Dendritic cell treated with granulocyte-macrophage colony-stimulating factor and Interleukin-4, amounts not matched to agents 40 ng/mL and 50 ng/mL, for 4 days (primary cell): ENCODE measurements at regions not wholly inside any gene's neighbourhood (a gene's known extent, or its start where the extent isn't known, plus 50 kb on each side); places are given as distances from the start of the nearest gene placed in this dataset.

Experiments
- H3K27ac Mint-ChIP-seq: one replicate; pipeline ENCODE4 v1.8.0; 2022; ENCODE audit warnings: mild to moderate bottlenecking, mixed read lengths
- H3K27me3 Mint-ChIP-seq: one replicate; pipeline ENCODE4 v1.8.0; 2022; ENCODE audit warnings: mild to moderate bottlenecking, mixed read lengths
- H3K36me3 Mint-ChIP-seq: one replicate; pipeline ENCODE4 v1.8.0; 2022; ENCODE audit warnings: low read depth, mixed read lengths
- H3K4me1 Mint-ChIP-seq: one replicate; pipeline ENCODE4 v1.8.0; 2022; ENCODE audit warnings: low read depth, mixed read lengths
- H3K4me3 Mint-ChIP-seq: one replicate; pipeline ENCODE4 v1.8.0; 2022; ENCODE audit warnings: mild to moderate bottlenecking, moderate library complexity, mixed read lengths
- H3K9me3 Mint-ChIP-seq: one replicate; pipeline ENCODE4 v1.8.0; 2022; ENCODE audit warnings: mixed read lengths
- intact Hi-C: fragments of 100-400 bp; cut with micrococcal nuclease; formaldehyde crosslinking; loops from one replicate; pipeline ENCODE4 v1.15.0; 2022

DNA sequence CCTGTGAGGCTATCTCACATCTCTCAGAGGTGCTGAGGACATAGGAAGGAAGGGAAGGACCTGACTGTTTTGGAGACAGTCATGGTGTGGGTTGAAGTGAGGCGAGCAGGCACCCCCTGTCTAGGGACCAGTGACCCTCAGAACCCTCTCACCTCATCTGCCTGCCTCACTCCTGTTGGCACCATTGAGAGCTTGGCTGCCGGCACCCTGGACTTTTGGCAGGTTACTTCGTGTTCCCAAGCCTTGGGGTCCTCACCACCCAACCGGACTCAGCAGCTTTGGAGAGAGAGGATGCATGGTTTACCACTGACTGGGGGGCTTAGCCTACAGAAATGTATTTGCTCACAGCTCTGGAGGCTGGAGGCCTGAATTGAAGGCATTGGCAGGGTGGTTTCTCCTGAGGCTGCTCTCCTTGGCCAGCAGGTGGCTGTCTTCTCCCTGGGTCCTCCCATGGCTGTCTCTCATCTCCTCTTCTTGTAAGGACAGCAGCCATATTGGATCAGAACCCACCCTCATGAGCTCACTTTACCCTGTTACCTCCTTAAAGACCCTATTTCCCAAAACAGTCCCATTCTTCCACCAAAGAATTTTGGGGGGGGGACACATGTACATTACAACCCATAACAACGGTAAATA is 142.0 kb downstream of the TSN start:
- Mint-ChIP-seq H3K27me3 (no peaks in the 10 kb centered on the region), H3K36me3 (no peaks in the 10 kb centered on the region), H3K9me3 (no peaks in the 10 kb centered on the region), H3K4me1 (no peaks in the 10 kb centered on the region), H3K27ac (no peak overlapping the region), H3K4me3 (no peak overlapping the region)
- intact Hi-C loops = no loop called here

DNA sequence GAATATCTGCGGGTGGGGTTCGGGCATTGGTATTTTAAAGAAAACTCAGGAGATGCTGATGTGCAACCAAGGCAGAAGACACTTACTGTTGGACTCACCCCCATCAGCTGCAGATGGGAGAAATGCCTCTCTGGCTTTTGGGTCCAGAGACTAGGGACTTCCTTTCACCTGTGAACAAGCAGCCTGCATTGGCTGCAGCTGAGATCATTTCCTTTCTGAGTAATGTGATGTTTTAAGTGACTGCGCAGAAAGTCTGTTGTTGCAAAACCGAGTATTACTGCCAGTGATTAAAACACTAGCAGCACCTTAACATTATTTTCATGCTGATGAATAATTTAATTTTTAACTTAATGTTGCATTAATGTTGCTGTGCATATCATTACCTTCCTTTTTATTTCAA is 143.0 kb downstream of the TSN start:
- H3K4me1 Mint-ChIP-seq = no peaks in the 10 kb centered on the region
- intact Hi-C loops = no loop called here
- H3K36me3 Mint-ChIP-seq = no peaks in the 10 kb centered on the region
- H3K4me3 Mint-ChIP-seq = no peak overlapping the region
- no peaks in the 10 kb centered on the region for H3K27me3 Mint-ChIP-seq
- H3K9me3 Mint-ChIP-seq = no peaks in the 10 kb centered on the region
- no peak overlapping the region for H3K27ac Mint-ChIP-seq

DNA sequence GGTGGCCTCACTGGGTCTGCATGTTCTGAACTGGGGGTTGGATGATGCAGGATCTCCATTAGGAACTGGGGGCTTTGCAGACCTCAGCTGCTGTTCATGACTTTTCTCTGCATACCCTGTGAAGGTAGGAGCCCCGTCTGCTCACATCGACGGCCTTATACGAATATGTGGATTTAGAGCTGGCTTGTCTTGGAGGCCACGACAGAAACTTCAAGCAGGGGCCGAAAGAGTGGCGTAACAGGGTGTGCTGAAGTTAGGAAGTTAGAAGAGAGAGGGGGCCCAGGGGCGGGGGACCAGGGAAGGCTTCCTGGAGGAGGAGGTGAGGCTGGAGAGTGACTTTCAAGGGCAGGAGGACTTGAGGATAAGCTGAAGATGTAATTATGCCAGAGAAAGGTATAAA is 144.9 kb downstream of the TSN start:
- no peaks in the 10 kb centered on the region for H3K9me3 Mint-ChIP-seq
- H3K4me1 Mint-ChIP-seq = no peaks in the 10 kb centered on the region
- intact Hi-C loops = no loop called here
- H3K4me3 Mint-ChIP-seq = no peak overlapping the region
- no peaks in the 10 kb centered on the region for H3K36me3 Mint-ChIP-seq
- H3K27ac Mint-ChIP-seq = no peak overlapping the region
- no peaks in the 10 kb centered on the region for H3K27me3 Mint-ChIP-seq

DNA sequence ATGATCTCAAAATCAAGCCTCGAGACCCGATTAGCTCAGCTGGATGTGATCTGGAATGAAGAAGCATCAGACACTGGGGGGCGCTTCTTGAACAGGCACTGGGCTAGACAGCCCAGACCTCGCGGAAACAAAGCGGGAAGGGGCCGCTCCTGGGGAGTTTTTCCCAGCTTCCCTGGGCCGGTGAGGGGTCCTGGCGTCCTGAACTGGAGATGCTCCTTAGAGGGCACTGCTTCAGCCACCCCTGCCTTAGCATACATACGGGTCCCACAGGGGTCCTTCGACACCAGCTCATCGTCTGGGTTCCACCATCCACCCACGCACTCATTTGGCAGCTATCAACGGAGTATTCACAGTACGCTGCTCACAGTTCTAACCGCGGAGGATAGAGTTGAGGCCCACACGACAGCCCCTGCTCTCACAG is 146.7 kb downstream of the TSN start:
- Mint-ChIP-seq H3K27ac (no peak overlapping the region), H3K9me3 (no peaks in the 10 kb centered on the region), H3K4me3 (no peak overlapping the region), H3K4me1 (no peaks in the 10 kb centered on the region), H3K27me3 (no peaks in the 10 kb centered on the region), H3K36me3 (no peaks in the 10 kb centered on the region)
- intact Hi-C loops = no loop called here

DNA sequence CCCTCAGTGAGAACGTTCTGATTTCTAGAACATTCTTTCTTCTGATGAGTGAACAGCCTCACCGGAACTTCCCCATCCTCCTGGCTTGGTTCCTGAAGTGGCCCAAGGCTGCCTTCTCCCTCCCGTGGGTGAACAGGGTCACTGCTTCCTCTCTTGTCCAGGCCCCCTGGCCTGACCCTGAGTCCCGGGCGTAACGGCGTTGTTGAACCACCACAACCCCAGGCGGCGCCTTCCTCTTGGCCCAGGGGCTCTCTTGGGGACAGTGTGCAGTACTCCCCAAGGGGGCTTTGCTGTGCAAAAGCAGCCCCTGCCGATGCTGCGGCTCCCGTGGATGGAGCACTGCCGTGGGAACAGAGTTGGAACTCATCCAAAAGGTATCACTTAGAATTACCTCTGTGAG is 147.2 kb downstream of the TSN start:
- intact Hi-C loops = no loop called here
- Mint-ChIP-seq H3K27me3 (no peaks in the 10 kb centered on the region), H3K4me3 (no peak overlapping the region), H3K9me3 (no peaks in the 10 kb centered on the region), H3K27ac (no peak overlapping the region), H3K36me3 (no peaks in the 10 kb centered on the region), H3K4me1 (no peaks in the 10 kb centered on the region)

DNA sequence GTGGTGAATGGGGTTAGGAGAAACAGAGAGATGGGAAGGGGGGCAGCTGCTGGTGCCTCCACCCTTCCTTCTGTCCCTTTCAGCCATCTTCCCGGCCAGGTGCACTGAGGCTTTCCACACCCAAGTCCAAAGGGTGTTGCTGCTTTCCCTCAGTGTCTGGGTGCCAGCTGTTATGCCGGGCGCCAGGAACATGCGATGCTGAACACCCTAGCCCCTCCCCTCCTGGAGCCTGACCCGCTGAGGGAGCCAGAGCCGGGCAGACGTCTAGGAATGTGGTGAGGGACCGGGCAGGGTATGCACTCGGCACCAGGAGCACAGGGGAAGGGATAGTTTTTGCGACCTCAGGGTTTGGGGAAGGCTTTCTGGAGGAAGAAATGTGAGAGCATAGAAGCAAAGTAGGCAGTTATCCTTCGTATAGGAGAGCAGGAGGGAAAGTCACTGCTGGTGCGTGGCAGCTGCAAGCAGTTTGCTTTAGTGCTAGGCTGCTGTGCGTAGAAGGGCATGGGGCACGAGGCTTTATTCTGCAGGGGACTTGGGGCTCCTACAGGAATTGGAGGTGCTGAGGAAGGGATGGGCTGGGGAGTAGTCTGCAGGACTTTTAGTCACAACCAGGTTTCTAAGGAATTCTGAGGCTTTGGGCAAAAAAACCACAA is 147.7 kb downstream of the TSN start:
- no peaks in the 10 kb centered on the region for H3K27me3 Mint-ChIP-seq
- no peaks in the 10 kb centered on the region for H3K36me3 Mint-ChIP-seq
- H3K4me3 Mint-ChIP-seq = no peak overlapping the region

DNA sequence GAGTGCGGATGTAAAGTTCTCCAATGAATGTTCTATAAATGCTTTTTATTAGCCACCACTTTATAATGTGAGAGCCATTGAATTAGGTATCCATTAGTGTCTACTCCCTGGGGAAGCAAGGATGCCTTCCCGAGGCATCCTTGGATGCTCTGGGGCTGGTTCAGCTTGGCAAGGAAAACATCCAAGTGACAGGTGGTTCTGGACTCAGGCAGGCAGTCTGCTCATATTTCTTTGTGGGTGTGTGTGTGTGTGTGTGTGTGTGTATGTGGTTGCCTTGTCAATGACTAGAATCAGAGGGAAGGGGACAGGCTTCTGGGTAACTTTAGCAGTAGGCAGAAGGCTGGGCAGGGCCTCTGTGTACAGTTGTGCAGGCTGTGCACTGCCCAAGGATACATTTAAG is 149.2 kb downstream of the TSN start:
- Mint-ChIP-seq H3K4me3 (no peak overlapping the region), H3K9me3 (no peaks in the 10 kb centered on the region), H3K4me1 (no peaks in the 10 kb centered on the region), H3K27ac (no peak overlapping the region), H3K27me3 (no peaks in the 10 kb centered on the region), H3K36me3 (no peaks in the 10 kb centered on the region)
- intact Hi-C loops = no loop called here

More for the DNA sequence above, 147.7 kb downstream of the TSN start:
- intact Hi-C loops = no loop called here
- no peaks in the 10 kb centered on the region for H3K4me1 Mint-ChIP-seq
- no peaks in the 10 kb centered on the region for H3K9me3 Mint-ChIP-seq
- H3K27ac Mint-ChIP-seq = no peak overlapping the region

DNA sequence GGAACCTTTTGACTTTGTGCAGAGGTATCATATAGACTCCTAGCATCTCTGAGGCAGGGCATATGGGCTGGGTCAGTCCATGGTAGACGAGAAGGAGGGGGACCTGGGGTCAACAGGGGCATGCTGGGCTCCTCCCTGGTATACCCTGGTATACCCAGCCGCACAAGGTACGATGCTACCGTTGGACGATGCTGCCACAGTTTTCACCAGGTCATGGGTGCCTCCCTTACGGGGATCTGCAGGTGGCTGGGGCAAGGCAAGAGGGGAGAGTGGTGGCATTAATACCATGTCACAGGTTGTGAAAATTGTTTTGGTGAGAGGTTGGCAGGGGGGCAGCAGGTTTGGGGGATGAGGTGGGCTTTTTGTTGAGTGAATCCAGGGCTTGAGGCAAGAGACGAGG is 149.8 kb downstream of the TSN start:
- intact Hi-C loops = no loop called here
- H3K27ac Mint-ChIP-seq = no peak overlapping the region
- H3K9me3 Mint-ChIP-seq = no peaks in the 10 kb centered on the region
- H3K4me3 Mint-ChIP-seq = no peak overlapping the region
- no peaks in the 10 kb centered on the region for H3K27me3 Mint-ChIP-seq
- no peaks in the 10 kb centered on the region for H3K4me1 Mint-ChIP-seq
- H3K36me3 Mint-ChIP-seq = no peaks in the 10 kb centered on the region

DNA sequence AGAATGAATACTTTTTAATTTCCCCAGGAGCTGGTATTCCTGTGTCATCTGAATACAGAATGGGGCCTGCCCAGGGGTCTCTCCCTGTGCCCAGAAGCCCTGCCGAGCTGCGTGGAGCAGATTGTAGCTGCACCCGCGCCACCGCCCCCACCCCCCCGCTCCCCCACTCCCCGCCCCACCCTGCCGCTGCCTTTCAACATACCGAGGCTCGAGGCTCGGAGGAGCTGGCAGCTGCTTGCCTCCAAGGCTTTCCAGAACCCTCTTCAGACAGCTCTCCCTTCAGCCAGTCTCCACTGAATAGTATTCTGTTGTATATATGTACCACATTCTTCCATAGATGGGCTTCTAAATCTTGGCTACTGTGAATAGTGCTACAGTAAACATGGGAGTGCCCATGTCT is 150.7 kb downstream of the TSN start:
- H3K36me3 Mint-ChIP-seq = no peaks in the 10 kb centered on the region
- H3K4me3 Mint-ChIP-seq = no peak overlapping the region
- intact Hi-C loops = no loop called here
- H3K9me3 Mint-ChIP-seq = no peaks in the 10 kb centered on the region
- no peaks in the 10 kb centered on the region for H3K4me1 Mint-ChIP-seq
- no peaks in the 10 kb centered on the region for H3K27me3 Mint-ChIP-seq
- no peak overlapping the region for H3K27ac Mint-ChIP-seq

DNA sequence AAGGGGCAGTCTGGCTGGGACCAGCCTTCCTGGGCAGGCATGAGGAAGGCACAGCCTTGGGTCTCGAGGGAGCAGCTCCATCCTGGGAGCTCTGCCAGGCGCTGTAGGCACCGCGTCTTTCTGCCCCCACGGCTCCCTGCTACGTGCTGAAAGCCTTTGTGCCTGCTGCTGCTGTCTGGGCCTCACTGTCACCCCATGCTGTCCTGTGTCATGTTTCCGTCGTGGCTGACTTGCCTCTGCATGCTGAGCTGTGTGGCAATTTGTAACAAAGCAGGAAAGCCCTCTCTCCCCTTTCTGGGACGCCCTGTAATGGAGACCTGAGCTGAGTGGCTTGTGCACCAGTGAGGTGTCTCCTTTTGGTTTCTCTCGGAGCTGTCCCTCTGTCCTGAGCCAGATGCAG is 152.5 kb downstream of the TSN start:
- intact Hi-C loops = no loop called here
- no peak overlapping the region for H3K27ac Mint-ChIP-seq
- H3K9me3 Mint-ChIP-seq = no peaks in the 10 kb centered on the region
- H3K4me1 Mint-ChIP-seq = no peaks in the 10 kb centered on the region
- H3K4me3 Mint-ChIP-seq = no peak overlapping the region
- H3K36me3 Mint-ChIP-seq = no peaks in the 10 kb centered on the region
- no peaks in the 10 kb centered on the region for H3K27me3 Mint-ChIP-seq

DNA sequence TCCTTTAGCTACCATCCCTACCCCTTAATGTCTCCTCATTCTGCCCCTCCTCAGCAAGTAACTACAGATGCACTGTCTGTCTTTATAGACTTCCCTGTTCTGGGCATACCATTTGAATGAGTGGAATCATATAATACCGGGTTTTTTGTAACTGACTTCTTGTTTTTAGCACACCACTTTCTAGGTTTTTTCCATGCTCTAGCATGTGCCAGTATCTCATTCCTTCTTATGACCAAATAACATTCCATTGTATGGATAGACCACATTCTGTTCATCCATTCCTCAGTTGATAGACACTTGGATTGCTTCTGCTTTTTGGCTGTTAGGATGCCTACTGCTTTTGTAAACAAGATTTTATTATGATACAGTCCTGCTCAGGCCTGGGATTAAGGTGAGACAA is 154.7 kb downstream of the TSN start:
- H3K36me3 Mint-ChIP-seq = no peaks in the 10 kb centered on the region
- no peak overlapping the region for H3K27ac Mint-ChIP-seq
- H3K9me3 Mint-ChIP-seq = no peaks in the 10 kb centered on the region
- H3K4me3 Mint-ChIP-seq = no peak overlapping the region
- no peaks in the 10 kb centered on the region for H3K27me3 Mint-ChIP-seq
- intact Hi-C loops = no loop called here
- H3K4me1 Mint-ChIP-seq = no peaks in the 10 kb centered on the region

DNA sequence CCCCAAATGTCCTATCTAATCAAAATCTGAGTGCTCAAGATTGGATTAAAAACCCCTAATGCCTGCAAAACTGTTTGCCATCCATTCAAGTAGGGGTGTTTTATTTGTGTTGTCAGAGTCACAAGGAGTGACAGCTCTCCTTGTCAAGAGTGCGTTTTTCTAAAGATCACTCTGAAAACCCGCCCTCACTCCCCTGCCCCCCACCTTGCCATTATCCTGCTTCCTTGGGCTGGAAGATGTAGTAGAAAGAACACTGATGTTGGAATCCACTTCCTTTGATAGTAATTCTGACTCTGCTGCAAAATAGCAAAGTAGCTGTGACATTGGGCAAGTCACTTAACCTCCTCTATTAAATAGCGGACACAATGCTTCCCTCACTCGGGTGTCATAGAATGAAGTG is 155.6 kb downstream of the TSN start:
- no peaks in the 10 kb centered on the region for H3K36me3 Mint-ChIP-seq
- H3K4me1 Mint-ChIP-seq = no peaks in the 10 kb centered on the region
- H3K27me3 Mint-ChIP-seq = no peaks in the 10 kb centered on the region
- intact Hi-C loops = no loop called here
- H3K4me3 Mint-ChIP-seq = no peak overlapping the region
- H3K9me3 Mint-ChIP-seq = no peaks in the 10 kb centered on the region
- H3K27ac Mint-ChIP-seq = no peak overlapping the region

DNA sequence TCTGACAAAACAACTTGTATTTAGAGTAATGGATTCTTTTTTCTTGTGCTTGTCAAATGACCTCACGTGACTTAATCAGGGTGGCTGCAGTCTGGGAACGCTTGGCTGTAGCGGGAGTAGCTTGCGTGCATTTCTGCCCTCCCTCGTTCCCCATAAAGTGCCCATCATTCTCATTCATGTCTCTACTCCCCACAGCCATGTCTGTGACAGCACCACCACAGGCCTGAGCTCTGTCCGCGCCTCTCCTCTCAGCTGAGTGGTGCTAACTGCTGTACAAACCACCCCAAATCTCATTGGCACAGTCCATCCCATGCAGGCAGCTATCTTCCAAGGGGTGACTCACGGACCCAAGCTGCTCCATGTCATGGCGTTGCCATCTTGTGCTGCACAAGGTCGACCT is 161.7 kb downstream of the TSN start:
- intact Hi-C loops = no loop called here
- H3K4me1 Mint-ChIP-seq = no peaks in the 10 kb centered on the region
- H3K4me3 Mint-ChIP-seq = no peak overlapping the region
- H3K9me3 Mint-ChIP-seq = no peaks in the 10 kb centered on the region
- peaks cover 2% of the 10 kb centered on the region for H3K27me3 Mint-ChIP-seq
- no peak overlapping the region for H3K27ac Mint-ChIP-seq
- no peaks in the 10 kb centered on the region for H3K36me3 Mint-ChIP-seq

DNA sequence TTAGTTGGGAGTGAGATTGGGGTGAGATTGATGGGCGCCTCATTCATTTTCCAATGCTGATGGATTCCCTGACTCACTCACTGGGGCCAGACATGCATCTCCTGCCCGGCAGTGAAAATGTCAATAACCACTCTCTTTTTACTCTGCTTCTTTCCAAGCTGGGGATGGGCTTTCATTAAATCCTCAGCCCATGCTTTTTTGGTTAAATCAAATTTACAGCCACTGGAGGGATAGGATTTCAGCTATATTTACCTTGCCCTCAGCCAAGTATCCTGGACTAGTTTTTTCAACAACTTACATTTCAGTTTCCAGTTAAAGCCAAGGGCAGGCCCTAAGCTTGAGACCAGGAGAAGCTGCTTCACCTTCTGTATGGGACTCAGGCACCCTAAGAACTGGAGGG is 162.8 kb downstream of the TSN start:
- Mint-ChIP-seq H3K4me3 (no peak overlapping the region), H3K27me3 (peaks cover 2% of the 10 kb centered on the region), H3K36me3 (no peaks in the 10 kb centered on the region), H3K4me1 (no peaks in the 10 kb centered on the region), H3K27ac (no peak overlapping the region), H3K9me3 (no peaks in the 10 kb centered on the region)
- intact Hi-C loops = no loop called here

DNA sequence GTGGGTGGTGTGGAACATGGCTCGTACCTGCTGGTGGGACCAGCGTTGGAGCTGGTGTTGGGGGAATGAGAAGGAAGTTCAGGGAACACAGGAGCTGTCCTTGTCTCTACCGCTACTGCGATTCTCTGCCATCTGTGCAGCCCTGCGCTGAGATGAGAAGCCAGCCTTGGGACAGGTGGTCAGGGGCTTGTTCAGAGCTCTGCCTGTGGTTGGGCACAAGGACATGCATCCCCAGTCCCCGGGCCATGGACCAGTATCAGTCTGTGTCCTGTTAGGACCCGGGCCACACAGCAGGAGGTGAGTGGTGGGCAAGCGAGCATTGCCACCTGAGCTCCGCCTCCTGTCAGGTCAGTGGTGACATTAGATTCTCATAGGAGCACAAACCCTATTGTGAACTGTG is 164.4 kb downstream of the TSN start:
- Mint-ChIP-seq H3K4me3 (no peak overlapping the region), H3K9me3 (no peaks in the 10 kb centered on the region), H3K27ac (no peak overlapping the region), H3K36me3 (no peaks in the 10 kb centered on the region), H3K27me3 (peaks cover 2% of the 10 kb centered on the region), H3K4me1 (no peaks in the 10 kb centered on the region)
- intact Hi-C loops = no loop called here
